PC-3 (cell line): ENCODE measurements at regions not wholly inside any gene's neighbourhood (a gene's known extent, or its start where the extent isn't known, plus 50 kb on each side); places are given as distances from the start of the nearest gene placed in this dataset.

ENCODE experiments used
- ATAC-seq: fragments of 200-7000 bp; cut with Tn5 transposase; 2 replicates; pipeline ENCODE4 v1.9.1; 2020; ENCODE audit warnings: mild to moderate bottlenecking, moderate library complexity
- BruUV-seq: library from RNA; stranded (reverse); fragments of 400-500 nt; replicated peaks from 2 replicates; lab custom pipeline; 2021; lab: Mats Ljungman, UMichigan
- CTCF ChIA-PET: fragments of 300-600 bp; sonication (Branson Sonifier 250); formaldehyde crosslinking; loops from one replicate; lab custom pipeline; 2022; ENCODE audit warnings: antibody characterized with exemption; lab: Charles Lee
- POLR2A ChIA-PET: fragments of 300-600 bp; sonication (Branson Sonifier 250); formaldehyde crosslinking; loops from one replicate; lab custom pipeline; 2022; ENCODE audit warnings: antibody characterized with exemption; ENCODE audit not compliant: unreplicated experiment; lab: Charles Lee
- DNase-seq: peaks from one replicate; pipeline ENCODE4 v3.0.0-alpha.2; 2015
- H2AFZ ChIP-seq: fragments of 300-600 bp; sonication (generic); 2 replicates; pipeline ENCODE4 v1.6.0; 2016; ENCODE audit warnings: antibody characterized with exemption, low read length
- H3F3A ChIP-seq: fragments of 300-600 bp; sonication (generic); one replicate; pipeline ENCODE4 v1.6.0; 2017; ENCODE audit warnings: antibody characterized with exemption, low read length, control low read depth, mild to moderate bottlenecking; ENCODE audit not compliant: unreplicated experiment
- H3K27ac ChIP-seq: fragments of 300-600 bp; sonication (generic); 2 replicates; pipeline ENCODE4 v1.5.1; 2016; ENCODE audit warnings: mild to moderate bottlenecking, low read length
- H3K27me3 ChIP-seq: fragments of 300-600 bp; sonication (generic); 2 replicates; pipeline ENCODE4 v1.6.1; 2016; ENCODE audit warnings: low read length, mixed read lengths
- H3K36me3 ChIP-seq: fragments of 300-600 bp; sonication (generic); 2 replicates; pipeline ENCODE4 v1.6.1; 2016; ENCODE audit warnings: low read depth, mixed run types, low read length, mixed read lengths
- H3K4me1 ChIP-seq: fragments of 300-600 bp; sonication (generic); 2 replicates; pipeline ENCODE4 v1.5.1; 2016; ENCODE audit warnings: low read length; ENCODE audit not compliant: insufficient read depth
- H3K4me2 ChIP-seq: fragments of 300-600 bp; sonication (generic); 2 replicates; pipeline ENCODE4 v1.6.0; 2016; ENCODE audit warnings: low read length
- H3K4me3 ChIP-seq: fragments of 300-600 bp; sonication (generic); 2 replicates; pipeline ENCODE4 v1.5.1; 2016; ENCODE audit warnings: mild to moderate bottlenecking, low read length, mixed read lengths
- H3K79me2 ChIP-seq: fragments of 300-600 bp; sonication (generic); 2 replicates; pipeline ENCODE4 v1.6.1; 2017; ENCODE audit warnings: low read length, mixed read lengths
- H3K9ac ChIP-seq: fragments of 300-600 bp; sonication (generic); 2 replicates; pipeline ENCODE4 v1.6.0; 2016; ENCODE audit warnings: mild to moderate bottlenecking, low read length
- H3K9me2 ChIP-seq: fragments of 300-600 bp; sonication (generic); replicated peaks from 2 replicates; pipeline ENCODE4 v1.6.1; 2016; ENCODE audit warnings: mixed run types, low read length, mixed read lengths
- H3K9me3 ChIP-seq: fragments of 300-600 bp; sonication (generic); 2 replicates; pipeline ENCODE4 v1.6.1; 2016; ENCODE audit warnings: low read length, mixed read lengths
- H4K20me1 ChIP-seq: fragments of 300-600 bp; sonication (generic); 2 replicates; pipeline ENCODE4 v1.6.1; 2016; ENCODE audit warnings: low read length, mixed read lengths
- CTCF ChIP-seq: fragments of 300-600 bp; sonication (generic); conservative IDR thresholded peaks from 2 replicates; pipeline ENCODE4 v1.5.1; 2017; ENCODE audit warnings: antibody characterized with exemption, low read depth, mild to moderate bottlenecking, low read length
- EZH2 ChIP-seq: fragments of 300-600 bp; sonication (generic); IDR thresholded peaks from one replicate; pipeline ENCODE4 v1.6.1; 2017; ENCODE audit warnings: antibody characterized with exemption, mild to moderate bottlenecking, low read length; ENCODE audit not compliant: unreplicated experiment
- EZH2phosphoT487 ChIP-seq: fragments of 300-600 bp; sonication (generic); IDR thresholded peaks from 2 replicates; pipeline ENCODE4 v1.6.1; 2018; ENCODE audit warnings: mild to moderate bottlenecking, antibody characterized with exemption, low read length, borderline replicate concordance
- intact Hi-C: fragments of 100-400 bp; cut with micrococcal nuclease; formaldehyde crosslinking; loops from 2 replicates; pipeline ENCODE4 v1.9.0; 2023

- CTCF ChIA-PET, result no interaction called here
- H3K9me2 ChIP-seq, result no peaks in the 10 kb centered on the region
- no TSS peak for BruUV-seq
- H3F3A ChIP-seq, result no peaks in the 10 kb centered on the region
- no peaks in the 10 kb centered on the region for H4K20me1 ChIP-seq
- no peak overlapping the region for H2AFZ ChIP-seq
- H3K36me3 ChIP-seq, result no peaks in the 10 kb centered on the region
- POLR2A ChIA-PET, result no interaction called here
- intact Hi-C loops, result no loop called here
- H3K9me3 ChIP-seq, result no peaks in the 10 kb centered on the region
- no peak overlapping the region for H3K4me3 ChIP-seq
- H3K9ac ChIP-seq, result no peak overlapping the region
- no peak overlapping the region for H3K27ac ChIP-seq
- ATAC-seq (no peak), DNase-seq (no peak)
- H3K79me2 ChIP-seq, result no peaks in the 10 kb centered on the region
- peaks cover 32% of the 10 kb centered on the region for H3K4me1 ChIP-seq
- H3K4me2 ChIP-seq, result no peak overlapping the region
- no peaks in the 10 kb centered on the region for H3K27me3 ChIP-seq
- TF ChIP-seq EZH2phosphoT487 (no peak), CTCF (no peak), EZH2 (no peak)
Observed at GRCh38 chr4:141567326-141567915, 69.0 kb upstream of the IL15 start.

GRCh38 chr4:141569141-141569540 lies 67.2 kb upstream of the IL15 start:
- Histone ChIP-seq H3K4me1 (peaks cover 24% of the 10 kb centered on the region), H3K36me3 (no peaks in the 10 kb centered on the region), H3K9ac (no peak overlapping the region), H4K20me1 (no peaks in the 10 kb centered on the region), H3K27ac (no peak overlapping the region), H3K9me2 (no peaks in the 10 kb centered on the region), H3F3A (no peaks in the 10 kb centered on the region), H3K4me2 (peak overlapping the region; percentile 13; the same call in 1 of the 2 replicates), H3K79me2 (no peaks in the 10 kb centered on the region), H2AFZ (no peak overlapping the region), H3K9me3 (no peaks in the 10 kb centered on the region), H3K4me3 (no peak overlapping the region), H3K27me3 (no peaks in the 10 kb centered on the region)
- no TSS peak for BruUV-seq
- TF ChIP-seq CTCF, result no peak
- no peak for TF ChIP-seq EZH2
- TF ChIP-seq EZH2phosphoT487, result no peak
- ChIA-PET POLR2A (no interaction called here), CTCF (no interaction called here)
- intact Hi-C loops, result no loop called here
- ATAC-seq, result peak; percentile 65
- peak; percentile 65 for DNase-seq

GRCh38 chr4:141570290-141570689 lies 66.1 kb upstream of the IL15 start:
- no peak for TF ChIP-seq EZH2
- TF ChIP-seq EZH2phosphoT487, result no peak
- TF ChIP-seq CTCF, result no peak
- no peaks in the 10 kb centered on the region for H3K9me2 ChIP-seq
- ATAC-seq, result no peak

More at GRCh38 chr4:141570290-141570689, 66.1 kb upstream of the IL15 start:
- Histone ChIP-seq H3K79me2 (no peaks in the 10 kb centered on the region), H3K4me3 (no peak overlapping the region), H3K4me2 (no peak overlapping the region), H3K9ac (no peak overlapping the region), H4K20me1 (no peaks in the 10 kb centered on the region), H3K4me1 (peaks cover 17% of the 10 kb centered on the region), H3K9me3 (no peaks in the 10 kb centered on the region), H3K27me3 (no peaks in the 10 kb centered on the region), H3F3A (no peaks in the 10 kb centered on the region), H2AFZ (no peak overlapping the region), H3K27ac (no peak overlapping the region), H3K36me3 (no peaks in the 10 kb centered on the region)
- ChIA-PET CTCF (no interaction called here), POLR2A (no interaction called here)
- intact Hi-C loops, result no loop called here
- no peak for DNase-seq
- BruUV-seq, result no TSS peak
